ENCODE measurements at regions not wholly inside any gene's neighbourhood (a gene's known extent, or its start where the extent isn't known, plus 50 kb on each side); places are given as distances from the start of the nearest gene placed in this dataset.

- TF ChIP-seq ZBTB33 (IDR thresholded peaks at IDR 0.05; ENCODE audit: borderline replicate concordance, low read depth) (no peak), YY1 (IDR thresholded peaks at IDR 0.05; ENCODE audit: low read depth) (no peak), CTCF (IDR thresholded peaks at IDR 0.05) (no peak)
These were observed 165.9 kb upstream of the ELL2 start for GRCh38 chr5:96127538-96127937.

All from SK-N-SH (cell line).